GM18502 (cell line): ENCODE measurements at regions not wholly inside any gene's neighbourhood (a gene's known extent, or its start where the extent isn't known, plus 50 kb on each side); places are given as distances from the start of the nearest gene placed in this dataset.

Source experiments
- ATAC-seq: cut with Tn5 transposase; IDR thresholded peaks from one replicate; pipeline ENCODE4 v1.9.1; 2021; ENCODE audit warnings: mild to moderate bottlenecking; ENCODE audit not compliant: unreplicated experiment, poor library complexity

DNA sequence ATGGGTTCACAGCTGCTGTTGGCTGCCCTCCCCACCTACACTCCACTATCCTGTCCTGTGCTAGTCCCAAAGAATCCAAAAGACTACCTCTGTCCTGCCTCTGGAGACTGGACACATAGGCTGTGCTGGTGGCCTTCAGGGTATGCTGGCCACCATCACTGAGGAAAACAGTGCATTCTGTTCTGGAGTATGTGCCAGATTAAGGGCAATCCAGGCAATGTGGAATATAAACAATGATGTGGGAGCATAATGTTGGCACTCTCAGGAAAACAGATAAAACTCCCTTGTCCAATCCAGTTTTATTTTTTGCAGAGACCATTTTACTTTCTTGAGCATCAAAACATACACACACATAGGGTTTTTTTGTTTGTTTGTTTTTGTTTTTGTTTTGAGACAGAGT, 94.3 kb downstream of the GLUL start:
- ATAC-seq, result no peak

DNA sequence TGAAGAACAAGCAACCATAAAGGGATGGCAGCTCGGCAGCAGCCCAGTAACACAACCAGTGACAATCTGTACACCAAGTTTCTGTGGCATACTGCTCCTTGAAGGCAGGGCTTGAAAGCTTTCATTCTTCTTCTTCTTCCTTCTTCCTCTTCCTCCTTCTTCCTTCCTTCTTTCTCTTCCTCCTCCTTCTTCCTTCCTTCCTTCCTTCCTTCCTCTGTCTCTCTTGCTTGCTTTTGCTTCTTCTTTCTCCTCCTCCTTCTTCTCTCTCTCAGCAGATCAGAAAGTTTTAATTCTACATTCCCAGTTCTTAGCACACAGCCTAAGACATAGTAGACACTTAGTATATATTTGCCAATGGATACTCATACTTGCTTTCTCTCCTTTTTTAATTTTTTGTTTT, 95.9 kb downstream of the GLUL start:
- ATAC-seq, result no peak

- no peak for ATAC-seq
These were observed 98.4 kb downstream of the GLUL start for GRCh38 chr1:182293119-182293589.

DNA sequence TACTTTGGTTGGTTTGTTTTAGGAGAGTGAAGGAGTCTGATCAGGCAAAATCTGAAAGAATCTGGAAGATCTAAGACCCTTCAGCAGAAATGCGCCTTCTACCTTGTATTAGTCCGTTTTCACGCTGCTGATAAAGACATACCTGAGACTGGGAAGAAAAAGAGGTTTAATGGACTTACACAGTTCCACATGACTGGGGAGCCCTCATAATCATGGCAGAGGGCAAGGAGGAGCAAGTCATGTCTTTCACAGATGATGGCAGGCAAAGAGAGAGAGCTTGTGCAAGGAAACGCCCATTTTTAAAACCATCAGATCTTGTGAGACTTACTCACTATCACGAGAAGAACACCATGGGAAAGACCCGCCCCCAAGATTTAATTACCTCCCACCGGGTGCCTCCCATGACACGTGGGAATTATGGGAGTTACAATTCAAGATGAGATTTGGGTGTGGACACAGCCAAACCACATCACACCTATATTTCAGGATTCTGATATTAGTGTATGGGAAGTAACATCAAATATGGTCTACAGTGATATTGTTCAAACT, 99.3 kb downstream of the GLUL start:
- no peak for ATAC-seq

DNA sequence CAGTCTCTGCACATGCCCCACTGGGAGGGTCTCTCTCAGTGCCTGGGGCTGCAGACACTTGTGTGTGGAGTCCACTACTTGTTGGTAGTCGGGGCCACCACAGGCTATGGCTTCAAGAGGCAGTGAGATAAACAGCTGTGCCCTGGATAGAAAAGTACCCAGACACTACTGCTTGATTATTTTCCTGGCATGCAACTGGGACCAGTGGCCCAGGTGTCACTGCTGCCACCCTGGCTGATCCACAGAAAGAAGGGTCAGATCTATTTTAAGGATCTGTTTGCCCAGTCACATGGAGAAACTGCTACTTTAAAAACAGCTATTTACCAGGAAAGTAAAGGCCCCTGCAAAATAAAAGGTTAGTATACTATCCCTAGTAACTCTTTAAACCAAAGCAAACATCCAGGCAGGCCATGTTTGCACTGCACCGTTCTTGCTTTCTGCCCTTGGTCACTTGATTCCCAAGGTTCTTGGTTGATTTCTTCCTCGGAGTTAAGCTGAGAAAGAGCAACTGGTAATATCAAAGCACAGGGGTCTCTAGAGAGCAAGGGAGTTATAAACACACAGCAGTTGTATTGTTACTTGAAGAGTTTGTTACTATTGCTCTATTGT, 99.9 kb downstream of the GLUL start:
- no peak for ATAC-seq

DNA sequence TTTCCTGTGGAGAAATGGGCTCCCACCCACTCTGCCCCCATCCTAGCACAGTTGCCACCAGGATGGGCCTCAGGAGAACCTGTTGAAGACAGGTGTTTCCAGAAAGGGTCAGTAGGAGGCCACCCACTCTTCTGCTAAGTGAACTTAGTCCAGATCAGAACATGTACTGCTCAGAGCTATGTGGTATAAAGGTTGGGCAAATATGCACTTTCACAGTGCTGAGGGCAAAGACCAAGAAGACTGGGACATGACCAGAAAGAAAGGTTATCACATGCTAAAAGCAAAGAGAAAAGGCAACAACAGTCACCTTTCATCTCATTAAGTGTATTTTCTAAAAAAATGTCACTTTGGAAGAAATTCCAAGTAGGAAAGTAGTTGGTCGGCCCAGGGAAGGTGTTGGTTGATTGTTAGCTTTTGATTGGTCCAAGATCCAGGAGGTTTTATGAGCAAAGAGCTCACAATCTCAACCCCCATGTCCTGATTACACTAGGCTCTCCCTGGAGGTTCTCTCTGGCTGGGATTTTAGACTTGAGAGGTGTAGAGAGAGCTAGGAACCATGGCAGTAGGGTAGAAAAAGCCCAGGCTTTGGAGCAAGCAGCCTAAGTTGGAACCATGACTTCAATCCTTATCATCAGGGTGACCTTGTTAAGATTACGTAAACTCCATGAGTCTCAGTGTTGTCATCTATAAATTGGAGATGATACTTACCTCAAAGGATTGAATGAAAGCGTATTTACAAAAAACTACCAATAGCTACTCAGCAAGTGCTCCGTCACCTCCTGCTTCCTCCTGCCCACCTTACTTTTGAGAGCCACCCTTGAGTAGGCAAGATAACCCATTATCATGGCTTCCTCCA, 102.6 kb downstream of the GLUL start:
- no peak for ATAC-seq

- no peak for ATAC-seq
These were observed 104.8 kb downstream of the GLUL start for GRCh38 chr1:182286761-182287160.

DNA sequence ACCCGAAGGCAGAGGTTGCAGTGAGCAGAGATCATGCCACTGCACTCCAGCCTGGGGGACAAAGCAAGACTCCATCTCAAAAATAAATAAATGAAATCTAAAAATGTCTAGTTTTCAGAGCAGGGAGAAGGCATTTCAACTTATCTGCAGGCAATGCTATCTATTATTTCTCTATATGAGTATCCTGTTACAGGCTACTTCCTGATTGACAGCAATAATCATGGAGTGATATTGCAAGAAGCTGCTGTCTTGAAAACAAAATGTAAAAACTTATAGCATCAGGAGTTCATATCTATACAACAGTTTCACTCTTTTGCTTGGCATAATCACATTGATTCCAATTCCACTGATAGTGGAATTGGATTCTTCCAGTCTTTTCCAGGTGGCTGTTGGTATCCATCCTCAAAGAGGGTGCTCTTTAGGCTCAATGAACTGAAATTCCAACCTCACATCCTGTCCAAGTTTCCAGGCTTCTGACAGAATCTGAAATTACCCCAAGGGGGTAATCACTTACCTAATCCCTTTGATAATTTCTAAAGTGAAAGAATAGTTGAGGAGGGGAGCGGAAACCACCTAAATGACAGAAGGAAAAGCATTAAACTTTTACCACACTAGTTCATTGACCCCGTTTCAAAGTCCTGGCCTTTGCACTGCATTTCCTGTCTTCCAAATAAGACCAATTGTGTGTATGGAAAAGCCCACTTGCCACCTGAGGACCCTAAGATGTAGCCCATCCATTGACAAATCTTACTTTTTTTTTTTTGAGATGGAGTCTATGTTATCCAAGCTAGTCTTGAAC, 107.6 kb downstream of the GLUL start:
- no peak for ATAC-seq

- ATAC-seq, result no peak
These were observed 110.0 kb downstream of the GLUL start for GRCh38 chr1:182281541-182281940.

- no peak for ATAC-seq
These were observed 111.1 kb downstream of the GLUL start for GRCh38 chr1:182280504-182280900.

DNA sequence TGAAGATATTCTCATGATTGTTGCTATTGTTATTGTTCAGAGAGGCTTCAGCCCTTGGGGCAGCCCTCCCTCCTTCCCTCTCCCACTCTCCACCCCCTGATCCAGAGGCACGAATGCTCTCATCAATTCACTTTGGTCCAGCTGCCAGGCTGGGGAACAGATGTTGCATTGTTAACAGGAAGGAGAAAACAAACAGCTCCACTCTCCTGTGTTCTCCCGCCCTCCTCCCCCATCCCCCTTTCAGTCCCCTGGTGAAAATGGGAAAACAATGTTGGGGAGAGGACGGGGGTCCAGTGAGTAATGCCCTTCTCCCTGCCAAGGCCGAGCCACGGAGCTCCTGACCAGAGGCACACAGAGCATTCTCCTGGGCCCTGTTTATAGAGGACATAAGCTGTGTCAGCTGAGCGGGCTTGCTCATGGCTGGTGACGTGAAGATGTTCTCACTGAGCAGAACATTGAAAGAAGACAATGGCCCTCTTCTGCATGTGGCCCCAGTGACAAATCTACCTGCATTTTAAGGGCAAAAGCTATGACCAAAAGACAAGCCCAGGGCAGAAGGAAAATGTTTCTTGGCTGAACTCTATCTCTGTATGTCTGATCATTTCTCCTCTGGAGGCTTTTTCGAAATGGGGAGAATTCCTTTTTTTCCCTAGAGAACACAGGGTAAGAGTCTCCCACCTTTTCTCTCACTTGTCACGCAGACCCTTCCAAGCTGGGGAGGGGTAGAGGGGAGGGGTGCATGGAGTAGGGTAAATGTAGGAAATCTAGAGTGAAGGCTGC, 111.7 kb downstream of the GLUL start:
- ATAC-seq, result no peak

- ATAC-seq, result no peak
These were observed 112.3 kb downstream of the GLUL start for GRCh38 chr1:182279302-182279701.

- ATAC-seq, result no peak
These were observed 113.2 kb downstream of the GLUL start for GRCh38 chr1:182278144-182279054.

DNA sequence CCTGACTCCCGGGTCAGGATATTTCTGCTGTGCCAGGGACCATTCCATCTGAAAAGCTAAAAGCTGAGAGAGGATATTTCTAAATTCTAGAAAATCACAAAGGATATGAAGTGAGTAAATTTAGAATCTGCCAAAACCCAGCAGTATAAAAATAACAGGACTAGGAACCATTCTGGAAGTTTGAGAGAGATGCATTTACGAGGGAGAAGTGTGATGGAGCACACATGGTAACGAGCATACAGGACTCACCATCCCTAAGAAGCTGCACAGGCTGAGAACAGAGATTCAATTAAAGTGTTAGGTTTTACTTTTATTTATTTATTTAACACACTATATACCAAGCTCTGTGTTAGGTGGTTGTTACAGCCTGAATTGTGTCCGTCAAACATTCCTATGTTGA, 116.3 kb downstream of the GLUL start:
- ATAC-seq, result no peak

GRCh38 chr1:182274618-182275017, 117.0 kb downstream of the GLUL start:
- ATAC-seq, result no peak

DNA sequence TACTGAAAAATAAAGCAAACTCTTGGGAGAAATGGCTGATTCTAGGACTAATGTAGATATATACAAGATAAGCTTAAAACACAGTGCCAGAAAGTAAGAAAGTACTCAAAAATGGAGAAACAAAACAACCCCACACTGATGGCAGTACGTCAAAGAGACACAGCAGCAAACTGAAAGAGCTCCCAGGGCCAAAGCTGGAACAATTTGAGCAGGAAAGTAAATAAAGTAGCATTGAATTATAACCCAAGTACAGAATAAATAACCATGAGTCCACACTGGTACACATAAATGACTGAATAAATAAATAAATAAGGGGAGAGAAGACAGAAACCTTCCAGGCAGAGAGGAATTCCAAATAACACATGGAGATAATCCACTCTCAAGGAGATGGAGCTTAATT, 120.9 kb downstream of the GLUL start:
- no peak for ATAC-seq

- ATAC-seq, result no peak
These were observed 122.5 kb downstream of the GLUL start for GRCh38 chr1:182269097-182269496.

- no peak for ATAC-seq
These were observed 122.9 kb downstream of the GLUL start for GRCh38 chr1:182268669-182269068.

DNA sequence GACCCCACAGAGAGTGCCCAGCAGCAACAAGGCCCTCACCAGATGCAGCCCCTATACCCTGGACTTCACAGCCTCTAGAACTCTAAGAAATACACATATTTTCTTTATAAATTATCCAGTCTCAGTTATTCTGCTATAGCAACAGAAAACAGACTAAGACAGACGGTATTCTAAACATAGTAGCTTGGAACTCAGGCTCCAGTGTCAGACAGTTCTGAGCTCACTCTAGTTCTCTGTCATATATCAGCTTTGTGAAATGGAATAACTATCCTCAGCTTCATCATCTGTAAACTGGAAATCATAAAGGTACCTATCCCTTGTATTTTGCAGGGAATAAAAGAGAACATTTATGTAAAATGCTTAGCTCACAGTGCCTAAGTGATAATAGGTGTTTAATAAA, 127.4 kb downstream of the GLUL start:
- no peak for ATAC-seq
